Effector CD4-positive, alpha-beta T cell (primary cell): ENCODE measurements at regions not wholly inside any gene's neighbourhood (a gene's known extent, or its start where the extent isn't known, plus 50 kb on each side); places are given as distances from the start of the nearest gene placed in this dataset.
"Not testable (repeated sequence)": the region's sequence is repeated elsewhere in the genome, so short reads cannot be mapped to it uniquely, and the experiment has no call there.

Source experiments
- DNase-seq: peaks from one replicate; pipeline ENCODE4 v3.0.0-alpha.2; 2020

GRCh38 chr7:65251851-65252620 is 121.6 kb upstream of the ZNF92 start:
- no peak for DNase-seq

GRCh38 chr7:65250697-65251395 is 122.8 kb upstream of the ZNF92 start:
- no peak for DNase-seq

DNA sequence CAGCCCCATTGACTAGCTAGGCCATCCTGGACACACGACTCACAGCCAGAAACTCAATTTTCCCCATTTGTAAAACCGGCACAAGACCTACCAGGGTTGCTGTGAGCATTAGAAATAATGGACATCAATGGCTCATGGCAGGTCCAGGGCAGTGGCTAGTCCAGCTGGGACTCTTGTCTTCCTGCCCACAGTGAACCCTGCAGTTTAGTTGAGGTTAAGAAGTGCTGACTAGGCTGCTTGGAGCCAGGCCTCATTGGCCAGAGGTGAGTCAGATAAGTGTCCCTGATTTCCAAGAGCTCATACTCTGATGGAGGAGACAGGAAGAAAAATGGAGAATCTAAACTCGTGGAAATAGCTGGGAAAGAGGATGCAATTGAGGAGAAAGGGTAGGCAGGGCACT is 123.4 kb upstream of the ZNF92 start:
- no peak for DNase-seq

- no peak for DNase-seq
These were observed 126.2 kb upstream of the ZNF92 start for GRCh38 chr7:65247491-65247890.

DNA sequence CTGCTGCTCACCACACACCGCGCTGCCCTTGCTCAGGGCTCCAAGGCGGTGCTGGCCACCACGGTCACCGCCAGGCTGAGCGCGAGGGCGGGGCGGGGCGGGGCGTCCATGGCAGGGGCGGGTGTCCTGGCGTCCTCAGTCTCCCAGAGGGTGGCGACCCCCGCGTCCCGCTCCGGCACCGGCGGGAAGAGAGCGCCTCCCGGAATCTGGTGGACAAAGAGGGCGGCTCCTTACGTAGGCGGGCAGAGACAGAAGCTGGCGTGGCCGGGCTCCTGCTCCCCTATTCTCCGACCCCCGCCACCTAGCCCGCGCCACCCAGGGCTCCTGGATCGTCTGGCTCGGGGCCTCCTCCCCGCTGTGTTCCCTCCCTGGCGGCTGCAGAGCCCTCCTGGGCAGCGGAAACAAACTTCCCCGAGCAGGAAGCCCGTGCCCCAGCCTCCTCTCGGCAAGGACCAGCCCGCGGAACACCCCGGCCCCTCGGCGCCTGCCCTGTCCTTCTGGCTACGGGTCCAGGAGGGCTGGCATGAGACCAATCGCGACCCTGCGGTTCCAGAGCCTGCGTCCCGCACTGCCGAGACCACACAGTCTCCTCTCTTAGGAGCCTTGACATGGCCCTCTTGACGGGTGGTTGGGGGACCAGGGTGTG is 133.8 kb upstream of the ZNF92 start:
- DNase-seq, result no peak

GRCh38 chr7:65239324-65239706 is 134.3 kb upstream of the ZNF92 start:
- DNase-seq, result no peak

DNA sequence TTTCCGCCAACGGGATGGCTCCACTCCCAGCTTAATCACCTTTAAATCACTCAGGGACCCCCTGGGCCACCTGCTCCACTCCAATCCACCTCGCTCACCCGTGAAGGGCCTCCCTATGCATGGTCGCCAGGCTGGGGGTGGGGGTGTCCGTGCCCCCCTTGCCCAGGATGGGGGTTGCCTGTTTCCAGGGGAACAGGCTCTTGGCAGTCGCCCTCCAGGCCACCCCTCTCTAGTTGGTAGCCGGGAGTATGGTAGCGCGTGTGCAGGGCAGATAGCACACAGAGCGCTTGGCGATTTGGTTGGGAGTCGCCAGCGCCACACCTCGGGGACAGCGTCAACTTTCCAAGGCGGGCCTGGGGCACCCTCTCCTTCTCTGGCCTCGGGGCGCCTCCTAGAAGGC is 134.9 kb upstream of the ZNF92 start:
- no peak for DNase-seq

- no peak for DNase-seq
These were observed 138.1 kb upstream of the ZNF92 start for GRCh38 chr7:65235586-65235985.

DNA sequence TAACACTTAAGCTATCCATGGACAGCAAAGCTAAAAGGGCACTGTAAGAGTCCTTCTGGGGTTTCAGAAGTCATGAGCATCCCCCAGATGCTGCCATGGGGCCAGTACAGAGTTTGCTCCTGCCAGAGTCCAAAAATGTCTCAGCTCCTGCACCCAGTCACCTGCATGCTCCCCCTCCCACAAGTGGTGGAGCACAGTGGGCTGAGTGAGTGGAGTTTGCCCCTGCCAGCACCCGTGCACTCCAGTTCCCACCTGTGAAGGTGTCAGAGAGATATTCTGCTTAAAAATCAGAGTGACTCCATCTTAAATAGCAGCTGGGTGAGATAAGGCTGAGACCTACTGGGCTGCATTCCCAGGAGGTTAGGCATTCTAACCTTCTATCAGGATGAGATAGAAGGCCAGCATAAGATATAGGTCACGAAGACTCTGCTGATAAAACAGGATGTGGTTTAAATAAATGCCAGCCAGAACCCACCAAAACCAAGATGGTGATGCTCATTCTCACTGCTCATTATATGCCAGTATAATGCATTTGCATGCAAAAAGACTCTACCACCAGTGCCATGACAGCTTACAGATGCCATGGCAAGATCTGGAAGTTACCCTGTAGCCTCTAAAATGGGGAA is 140.1 kb upstream of the ZNF92 start:
- no peak for DNase-seq

DNA sequence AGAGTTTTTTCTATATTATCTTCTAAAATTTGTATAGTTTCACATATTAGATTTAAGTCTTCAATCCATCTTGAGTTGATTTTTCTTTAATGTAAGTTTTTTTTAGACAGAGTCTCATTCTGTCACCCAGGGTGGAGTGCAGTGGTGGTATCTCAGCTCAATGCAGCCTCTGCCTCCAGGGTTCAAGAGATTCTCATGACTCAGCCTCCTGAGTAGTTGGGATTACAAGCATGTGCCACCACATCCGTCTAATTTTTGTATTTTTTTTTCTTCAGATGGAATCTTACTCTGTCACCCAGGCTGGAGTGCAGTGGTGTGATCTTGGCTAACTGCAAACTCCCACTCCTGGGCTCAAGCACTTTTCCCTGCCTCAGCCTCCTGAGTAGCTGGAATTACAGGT is 143.4 kb upstream of the ZNF92 start:
- no peak for DNase-seq

- no peak for DNase-seq
These were observed 148.1 kb upstream of the ZNF92 start for GRCh38 chr7:65225422-65226006.

DNA sequence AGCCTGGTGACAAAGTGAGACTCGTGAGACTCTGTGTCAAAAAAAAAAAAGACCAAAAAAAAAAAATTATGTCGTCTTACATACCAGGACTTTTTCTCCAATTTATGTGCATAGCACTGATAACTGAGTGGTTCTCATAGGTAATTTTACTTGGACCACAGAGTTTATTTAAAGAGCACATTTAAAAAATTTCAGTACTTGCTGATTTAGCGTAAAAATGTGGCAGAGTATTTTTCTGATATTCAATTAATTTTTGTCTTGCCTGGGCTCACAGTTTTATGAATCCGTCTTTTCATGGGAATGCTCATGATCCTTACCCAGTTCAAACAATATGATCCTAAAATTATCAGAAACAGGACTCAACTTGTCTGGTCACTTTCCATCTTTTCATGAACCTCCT is 151.0 kb upstream of the ZNF92 start:
- DNase-seq, result no peak

DNA sequence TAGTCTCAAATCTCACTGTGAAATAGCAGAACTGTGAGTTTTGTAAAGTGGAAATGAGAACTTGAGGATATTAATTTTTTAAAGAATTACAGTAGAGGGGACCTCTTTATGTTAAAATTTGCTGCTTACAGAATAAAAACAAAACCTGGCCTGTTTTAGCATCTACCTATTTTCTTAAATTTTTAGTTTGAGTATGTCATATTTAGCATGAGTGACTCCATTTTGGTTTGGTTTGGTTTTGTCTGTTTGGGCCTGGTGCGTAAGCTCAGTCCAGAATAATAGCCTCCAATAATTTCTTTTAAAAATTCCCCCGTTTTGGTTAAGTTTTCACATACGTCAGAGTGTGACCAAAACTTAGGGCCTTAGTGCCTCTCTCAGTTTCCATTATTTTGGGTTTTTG is 152.0 kb upstream of the ZNF92 start:
- no peak for DNase-seq

GRCh38 chr7:65219623-65220022 is 154.0 kb upstream of the ZNF92 start:
- no peak for DNase-seq

DNA sequence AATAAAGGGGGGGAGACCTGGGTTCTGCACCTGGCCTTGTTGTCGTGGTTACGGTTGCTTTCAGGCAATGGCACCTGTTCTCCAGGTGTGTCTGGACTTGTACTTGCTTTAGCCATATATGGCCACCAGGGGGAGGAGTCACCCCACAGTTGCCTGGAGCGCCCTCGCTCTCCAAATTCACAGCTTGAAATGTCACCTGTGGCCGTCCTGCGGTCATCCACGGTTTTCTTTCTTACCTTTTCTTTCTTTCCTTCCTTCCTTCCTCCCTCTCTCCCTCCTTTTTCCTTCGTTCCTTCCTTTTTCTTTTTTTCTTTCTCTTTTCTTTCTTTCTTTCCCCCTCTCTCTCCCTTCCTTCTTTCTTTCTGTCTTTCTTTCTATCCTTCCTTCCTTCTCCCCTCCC is 157.2 kb upstream of the ZNF92 start:
- peak; percentile 58 for DNase-seq

DNA sequence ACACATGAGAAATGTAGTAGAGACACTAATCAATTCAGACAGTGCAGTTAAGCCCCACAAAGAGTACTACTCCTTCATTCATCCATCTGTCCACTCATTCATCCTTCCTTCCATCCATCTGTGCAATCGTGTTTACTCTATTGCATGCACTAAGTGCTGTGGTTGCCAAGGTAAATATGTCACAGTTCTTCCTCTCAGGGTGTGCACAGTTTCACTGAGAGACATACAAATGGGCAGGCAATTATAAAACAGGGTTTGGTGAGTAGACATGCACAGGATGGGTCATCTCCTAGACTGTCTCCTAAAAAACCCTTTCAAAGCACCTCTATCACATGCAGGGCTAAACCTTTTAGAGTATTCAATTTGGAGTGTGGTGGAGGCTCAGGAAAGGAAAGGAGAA is 160.4 kb upstream of the ZNF92 start:
- not testable (repeated sequence) for DNase-seq

GRCh38 chr7:65199221-65199620 is 174.4 kb upstream of the ZNF92 start:
- not testable (repeated sequence) for DNase-seq

GRCh38 chr7:65193334-65194058 is 180.2 kb upstream of the ZNF92 start:
- not testable (repeated sequence) for DNase-seq

- not testable (repeated sequence) for DNase-seq
These were observed 170.6 kb upstream of the ERV3-1 start for GRCh38 chr7:65177041-65177440.

DNA sequence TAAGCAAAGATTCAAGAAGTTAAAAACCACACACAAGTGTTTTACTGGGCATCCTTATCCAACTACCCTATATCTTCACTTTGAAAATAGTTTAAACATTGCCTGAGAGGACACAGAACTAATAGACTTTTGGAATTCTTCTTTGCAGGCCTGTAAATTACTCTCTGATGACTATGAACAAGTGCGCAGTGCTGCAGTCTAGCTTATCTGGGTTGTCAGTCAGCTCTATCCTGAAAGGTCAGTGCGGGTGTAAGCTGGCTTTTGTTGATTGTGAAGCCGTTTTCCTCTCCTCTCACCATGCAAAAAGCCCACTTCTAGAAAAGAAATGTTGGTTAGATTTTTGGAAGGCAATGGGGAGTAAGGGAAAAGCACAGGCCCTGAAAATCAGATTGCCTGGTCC is 143.6 kb upstream of the ERV3-1 start:
- DNase-seq, result not testable (repeated sequence)

DNA sequence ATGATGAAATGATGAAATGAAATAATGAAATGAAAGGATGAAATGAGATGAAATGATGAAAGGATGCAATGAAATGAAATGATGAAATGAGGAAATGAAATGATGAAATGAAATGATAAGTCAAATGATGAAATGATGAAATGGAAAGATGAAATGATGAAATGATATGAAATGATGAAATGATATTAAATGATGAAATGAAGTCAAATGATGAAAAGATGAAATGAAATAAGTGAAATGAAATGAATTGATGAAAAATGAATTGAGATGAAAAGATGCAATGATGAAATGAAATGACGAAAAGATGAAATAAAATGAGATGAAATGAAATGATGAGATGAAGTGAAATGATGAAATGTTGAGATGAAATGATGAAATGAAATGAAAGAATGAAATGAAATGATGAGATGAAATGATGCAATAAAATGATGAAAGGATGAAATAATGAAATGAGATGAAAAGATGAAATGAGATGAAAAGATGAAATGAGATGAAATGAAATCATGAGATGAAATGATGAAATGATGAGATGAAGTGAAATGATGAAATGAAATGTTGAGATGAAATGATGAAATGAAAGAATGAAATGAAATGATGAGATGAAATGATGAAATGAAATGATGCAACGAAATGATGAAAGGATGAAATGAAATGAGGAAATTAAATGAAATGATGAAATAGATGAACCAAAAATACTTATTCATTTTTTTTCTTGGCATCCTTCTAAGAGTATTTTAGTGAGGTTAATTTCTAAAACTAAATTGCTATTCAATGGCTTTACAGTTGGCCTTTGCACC is 139.8 kb upstream of the ERV3-1 start:
- not testable (repeated sequence) for DNase-seq

GRCh38 chr7:65145710-65146109 is 139.2 kb upstream of the ERV3-1 start:
- DNase-seq, result not testable (repeated sequence)
